Inflammatory macrophage (primary cell): ENCODE measurements at regions not wholly inside any gene's neighbourhood (a gene's known extent, or its start where the extent isn't known, plus 50 kb on each side); places are given as distances from the start of the nearest gene placed in this dataset.
"Not testable (repeated sequence)": the region's sequence is repeated elsewhere in the genome, so short reads cannot be mapped to it uniquely, and the experiment has no call there.

Source experiments
- DNase-seq, 2 donors: peaks; one replicate each; pipeline ENCODE4 v3.0.0-alpha.2; 2020 to 2022

- DNase-seq, result no peak
Observed at GRCh38 chr22:48637231-48637630, 1190.4 kb downstream of the BRD1 start.

GRCh38 chr22:48636746-48637145 lies 1190.9 kb downstream of the BRD1 start:
- DNase-seq, result no peak

- no peak for DNase-seq
Observed at GRCh38 chr22:48635816-48636215, 1191.9 kb downstream of the BRD1 start.

- DNase-seq, result no peak
Observed at GRCh38 chr22:48635031-48635430, 1192.6 kb downstream of the BRD1 start.

GRCh38 chr22:48633996-48634836 lies 1193.5 kb downstream of the BRD1 start:
- no peak for DNase-seq

GRCh38 chr22:48632646-48633246 lies 1194.9 kb downstream of the BRD1 start:
- DNase-seq, result no peak

- DNase-seq, result no peak
Observed at GRCh38 chr22:48631288-48631863, 1196.3 kb downstream of the BRD1 start.

- no peak for DNase-seq
Observed at GRCh38 chr22:48630848-48631247, 1196.8 kb downstream of the BRD1 start.

- DNase-seq, result no peak
Observed at GRCh38 chr22:48630433-48630754, 1197.3 kb downstream of the BRD1 start.

GRCh38 chr22:48629631-48630432 lies 1197.8 kb downstream of the BRD1 start:
- DNase-seq, result no peak

- DNase-seq, result no peak
Observed at GRCh38 chr22:48628891-48629543, 1198.7 kb downstream of the BRD1 start.

GRCh38 chr22:48627966-48628365 lies 1199.7 kb downstream of the BRD1 start:
- no peak for DNase-seq

- no peak for DNase-seq
Observed at GRCh38 chr22:48627203-48627602, 1200.5 kb downstream of the BRD1 start.

GRCh38 chr22:48624401-48624800 lies 1203.3 kb downstream of the BRD1 start:
- DNase-seq, result no peak

GRCh38 chr22:48622891-48623545 lies 1204.7 kb downstream of the BRD1 start:
- no peak for DNase-seq

GRCh38 chr22:48621085-48621484 lies 1206.6 kb downstream of the BRD1 start:
- no peak for DNase-seq

GRCh38 chr22:48620460-48620859 lies 1207.2 kb downstream of the BRD1 start:
- not testable (repeated sequence) for DNase-seq

- no peak for DNase-seq
Observed at GRCh38 chr22:48619721-48620120, 1208.0 kb downstream of the BRD1 start.

- DNase-seq, result no peak
Observed at GRCh38 chr22:48618326-48618725, 1209.3 kb downstream of the BRD1 start.

- no peak for DNase-seq
Observed at GRCh38 chr22:48616656-48617055, 1211.0 kb downstream of the BRD1 start.

- DNase-seq, result no peak
Observed at GRCh38 chr22:48615171-48616008, 1212.3 kb downstream of the BRD1 start.
